ENCODE measurements at regions not wholly inside any gene's neighbourhood (a gene's known extent, or its start where the extent isn't known, plus 50 kb on each side); places are given as distances from the start of the nearest gene placed in this dataset.

GRCh38 chr1:188225975-188226374, 1397.2 kb downstream of the PLA2G4A start:
- no peaks in the 10 kb centered on the region for H3K4me1 ChIP-seq (ENCODE audit: control insufficient read depth in 1 of 2, insufficient read depth in 2 of 2, low read length in 2 of 2)
- H3K79me1 ChIP-seq (ENCODE audit: low read length), result no peaks in the 10 kb centered on the region
- no peak overlapping the region for H3K27ac ChIP-seq (ENCODE audit: low read depth, low read length)
- no peak overlapping the region for H2AK5ac ChIP-seq (ENCODE audit: low read length)
- WGBS (ENCODE audit: extremely low coverage, insufficient coverage, insufficient read length), result no CpG with 5 or more reads among the region's 1 CpG
- no peaks in the 10 kb centered on the region for H3K27me3 ChIP-seq (ENCODE audit: insufficient read depth, low read length)
- H3K18ac ChIP-seq (ENCODE audit: low read length), result no peak overlapping the region
- no peak overlapping the region for H2BK5ac ChIP-seq (ENCODE audit: low read depth, low read length, poor library complexity)
- no peak overlapping the region for H2BK12ac ChIP-seq (ENCODE audit: low read length)
- no peak overlapping the region for H3K9ac ChIP-seq (ENCODE audit: low read length)
- H2AFZ ChIP-seq (ENCODE audit: insufficient read depth, low read length, poor library complexity), result no peak overlapping the region
- DNase-seq, result no peak
- H3K79me2 ChIP-seq (ENCODE audit: control insufficient read depth, insufficient read depth, low read length, poor library complexity), result no peaks in the 10 kb centered on the region
- no peaks in the 10 kb centered on the region for H3K36me3 ChIP-seq (ENCODE audit: control insufficient read depth in 1 of 2, insufficient read depth in 2 of 2, low read length in 2 of 2)
- no peak overlapping the region for H3K4ac ChIP-seq (ENCODE audit: low read depth, low read length)
- no peak overlapping the region for H4K91ac ChIP-seq (ENCODE audit: low read depth, low read length)
- H3K23ac ChIP-seq (ENCODE audit: low read length), result no peak overlapping the region
- H3K9me3 ChIP-seq (ENCODE audit: insufficient read depth, low read depth, low read length), result peaks cover 2% of the 10 kb centered on the region
- no peak overlapping the region for H4K8ac ChIP-seq (ENCODE audit: low read depth, low read length)
- no peak overlapping the region for H3K14ac ChIP-seq (ENCODE audit: low read length)
- H2BK120ac ChIP-seq (ENCODE audit: insufficient read depth, low read length, poor library complexity), result no peak overlapping the region
- H4K12ac ChIP-seq (ENCODE audit: low read depth, low read length), result no peak overlapping the region
- H3K4me2 ChIP-seq (ENCODE audit: low read length), result no peak overlapping the region
- H3K4me3 ChIP-seq (ENCODE audit: low read depth, low read length), result no peak overlapping the region

DNA sequence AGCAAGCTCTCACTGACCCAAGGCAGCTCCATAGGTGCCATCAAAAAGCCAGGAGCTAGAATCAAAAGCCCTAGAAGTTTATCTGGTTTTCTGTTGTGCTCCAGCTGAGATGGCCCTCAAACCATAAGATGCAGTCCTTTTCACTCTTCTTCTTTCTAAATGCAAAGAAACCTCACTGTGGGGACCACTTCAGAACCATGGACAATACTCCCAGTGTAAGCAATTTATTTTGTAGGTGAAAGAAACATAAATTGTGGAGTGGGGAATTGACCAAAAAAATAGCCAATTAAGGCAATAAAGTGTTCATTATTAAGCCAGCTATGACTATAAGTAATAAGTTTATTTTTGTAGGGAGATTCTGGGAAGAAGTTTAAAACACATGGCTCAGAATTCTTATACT, 1399.9 kb downstream of the PLA2G4A start:
- no peak overlapping the region for H3K4ac ChIP-seq (ENCODE audit: low read depth, low read length)
- no peak overlapping the region for H2BK12ac ChIP-seq (ENCODE audit: low read length)
- peaks cover 2% of the 10 kb centered on the region for H3K9me3 ChIP-seq (ENCODE audit: insufficient read depth, low read depth, low read length)

DNA sequence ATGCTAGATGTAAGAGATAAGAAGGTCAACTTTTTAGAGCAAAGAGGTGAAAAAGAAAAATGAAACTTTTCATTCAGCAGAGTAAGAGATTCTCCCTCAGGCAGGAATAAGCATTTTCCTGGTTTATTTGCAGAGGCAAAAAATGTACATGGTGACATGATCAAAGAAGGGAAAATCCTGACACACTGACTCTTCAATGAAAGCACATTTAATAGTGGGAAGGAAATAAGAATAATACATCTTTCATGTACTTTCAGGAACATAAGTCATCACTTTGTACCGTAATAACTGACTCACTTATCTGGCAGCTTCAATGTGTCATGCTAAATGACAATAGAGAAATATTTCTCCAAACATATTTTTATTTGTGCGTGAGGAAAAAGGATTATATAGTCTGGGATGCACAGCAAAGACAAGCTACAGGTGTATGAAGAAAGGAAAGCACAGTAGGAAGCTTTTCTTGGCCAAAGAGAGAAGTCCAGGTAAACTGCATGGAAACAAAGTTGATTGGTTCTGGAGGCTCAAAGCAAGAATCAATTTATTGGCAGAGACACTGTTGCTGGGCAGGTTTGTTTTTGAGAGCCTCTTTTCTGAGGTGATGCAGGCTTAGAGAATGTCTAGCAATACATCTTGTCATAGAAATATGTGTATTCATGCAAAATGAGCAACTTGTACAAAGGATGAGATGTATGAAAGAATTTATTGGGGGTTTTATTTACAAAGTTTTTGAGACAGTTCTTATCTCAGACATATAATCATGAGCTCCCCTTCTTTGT, 1409.0 kb downstream of the PLA2G4A start:
- DNase-seq, result peak; percentile 3 to 57
- no CpG with 5 or more reads among the region's 2 CpGs for WGBS (ENCODE audit: extremely low coverage, insufficient coverage, insufficient read length)
- no peak overlapping the region for H4K91ac ChIP-seq (ENCODE audit: low read depth, low read length)

More for the DNA sequence above, 1399.9 kb downstream of the PLA2G4A start:
- Histone ChIP-seq H3K4me2 (ENCODE audit: low read length) (no peak overlapping the region), H3K18ac (ENCODE audit: low read length) (no peak overlapping the region), H3K79me2 (ENCODE audit: control insufficient read depth, insufficient read depth, low read length, poor library complexity) (no peaks in the 10 kb centered on the region), H2AFZ (ENCODE audit: insufficient read depth, low read length, poor library complexity) (no peak overlapping the region), H4K8ac (ENCODE audit: low read depth, low read length) (no peak overlapping the region), H3K27me3 (ENCODE audit: insufficient read depth, low read length) (no peaks in the 10 kb centered on the region), H2BK5ac (ENCODE audit: low read depth, low read length, poor library complexity) (no peak overlapping the region), H3K9ac (ENCODE audit: low read length) (no peak overlapping the region), H3K14ac (ENCODE audit: low read length) (no peak overlapping the region), H3K23ac (ENCODE audit: low read length) (no peak overlapping the region), H2AK5ac (ENCODE audit: low read length) (no peak overlapping the region), H3K36me3 (ENCODE audit: control insufficient read depth in 1 of 2, insufficient read depth in 2 of 2, low read length in 2 of 2) (no peaks in the 10 kb centered on the region), H4K12ac (ENCODE audit: low read depth, low read length) (no peak overlapping the region), H3K27ac (ENCODE audit: low read depth, low read length) (no peak overlapping the region), H3K79me1 (ENCODE audit: low read length) (no peaks in the 10 kb centered on the region), H4K91ac (ENCODE audit: low read depth, low read length) (no peak overlapping the region), H3K4me1 (ENCODE audit: control insufficient read depth in 1 of 2, insufficient read depth in 2 of 2, low read length in 2 of 2) (no peaks in the 10 kb centered on the region), H2BK120ac (ENCODE audit: insufficient read depth, low read length, poor library complexity) (no peak overlapping the region), H3K4me3 (ENCODE audit: low read depth, low read length) (no peak overlapping the region)
- DNase-seq, result no peak

DNA sequence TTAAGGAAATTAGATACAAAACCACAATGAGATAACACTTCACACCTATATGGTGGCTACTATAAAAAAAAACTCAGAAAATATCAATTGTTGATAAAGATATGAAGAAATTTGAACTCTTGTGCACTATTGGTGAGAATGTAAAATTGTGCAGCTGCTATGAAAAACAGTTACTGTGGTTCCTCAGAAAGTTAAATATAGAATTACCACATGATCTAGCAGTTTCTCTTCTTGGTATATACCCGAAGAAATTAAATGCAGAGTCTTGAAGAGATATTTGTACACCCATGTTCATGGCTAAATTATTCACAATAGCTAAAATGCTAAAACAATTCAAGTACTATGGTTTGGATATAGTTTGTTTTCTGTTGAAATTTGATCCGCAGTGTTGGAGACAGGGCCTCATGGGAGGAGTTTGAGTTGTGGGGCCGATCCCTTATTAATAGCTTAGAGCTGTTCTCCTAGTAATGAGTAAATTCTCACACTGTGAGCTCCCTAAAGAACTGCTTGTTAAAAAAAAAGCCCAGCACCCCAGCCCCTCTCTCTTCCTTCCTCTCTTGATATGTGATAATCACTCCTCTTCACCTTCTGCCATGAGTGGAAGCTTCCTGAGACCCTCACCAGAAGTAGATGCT, 1412.1 kb downstream of the PLA2G4A start:
- Histone ChIP-seq H3K4me2 (ENCODE audit: low read length) (no peak overlapping the region), H3K79me1 (ENCODE audit: low read length) (no peaks in the 10 kb centered on the region), H3K18ac (ENCODE audit: low read length) (no peak overlapping the region), H2AK5ac (ENCODE audit: low read length) (no peak overlapping the region), H3K36me3 (ENCODE audit: control insufficient read depth in 1 of 2, insufficient read depth in 2 of 2, low read length in 2 of 2) (no peaks in the 10 kb centered on the region), H2BK120ac (ENCODE audit: insufficient read depth, low read length, poor library complexity) (no peak overlapping the region), H2BK12ac (ENCODE audit: low read length) (no peak overlapping the region), H4K12ac (ENCODE audit: low read depth, low read length) (no peak overlapping the region), H3K4ac (ENCODE audit: low read depth, low read length) (no peak overlapping the region), H3K9me3 (ENCODE audit: insufficient read depth, low read depth, low read length) (no peaks in the 10 kb centered on the region), H3K9ac (ENCODE audit: low read length) (no peak overlapping the region), H2BK5ac (ENCODE audit: low read depth, low read length, poor library complexity) (no peak overlapping the region), H2AFZ (ENCODE audit: insufficient read depth, low read length, poor library complexity) (no peak overlapping the region), H4K8ac (ENCODE audit: low read depth, low read length) (no peak overlapping the region), H3K4me1 (ENCODE audit: control insufficient read depth in 1 of 2, insufficient read depth in 2 of 2, low read length in 2 of 2) (no peaks in the 10 kb centered on the region), H3K14ac (ENCODE audit: low read length) (no peak overlapping the region), H3K79me2 (ENCODE audit: control insufficient read depth, insufficient read depth, low read length, poor library complexity) (no peaks in the 10 kb centered on the region), H4K91ac (ENCODE audit: low read depth, low read length) (no peak overlapping the region), H3K23ac (ENCODE audit: low read length) (no peak overlapping the region), H3K4me3 (ENCODE audit: low read depth, low read length) (no peak overlapping the region), H3K27me3 (ENCODE audit: insufficient read depth, low read length) (no peaks in the 10 kb centered on the region), H3K27ac (ENCODE audit: low read depth, low read length) (no peak overlapping the region)
- WGBS (ENCODE audit: extremely low coverage, insufficient coverage, insufficient read length), result no CpG with 5 or more reads among the region's 3 CpGs
- no peak for DNase-seq

More for the DNA sequence above, 1409.0 kb downstream of the PLA2G4A start:
- no peak overlapping the region for H3K4me2 ChIP-seq (ENCODE audit: low read length)
- no peak overlapping the region for H3K4ac ChIP-seq (ENCODE audit: low read depth, low read length)
- no peaks in the 10 kb centered on the region for H3K27me3 ChIP-seq (ENCODE audit: insufficient read depth, low read length)
- no peak overlapping the region for H2AFZ ChIP-seq (ENCODE audit: insufficient read depth, low read length, poor library complexity)
- no peak overlapping the region for H2BK5ac ChIP-seq (ENCODE audit: low read depth, low read length, poor library complexity)
- no peak overlapping the region for H2BK12ac ChIP-seq (ENCODE audit: low read length)
- H3K9me3 ChIP-seq (ENCODE audit: insufficient read depth, low read depth, low read length), result no peaks in the 10 kb centered on the region
- no peaks in the 10 kb centered on the region for H3K79me1 ChIP-seq (ENCODE audit: low read length)
- no peaks in the 10 kb centered on the region for H3K79me2 ChIP-seq (ENCODE audit: control insufficient read depth, insufficient read depth, low read length, poor library complexity)
- no peak overlapping the region for H3K27ac ChIP-seq (ENCODE audit: low read depth, low read length)
- H3K4me1 ChIP-seq (ENCODE audit: control insufficient read depth in 1 of 2, insufficient read depth in 2 of 2, low read length in 2 of 2), result no peaks in the 10 kb centered on the region
- no peak overlapping the region for H2BK120ac ChIP-seq (ENCODE audit: insufficient read depth, low read length, poor library complexity)
- no peak overlapping the region for H2AK5ac ChIP-seq (ENCODE audit: low read length)
- H3K4me3 ChIP-seq (ENCODE audit: low read depth, low read length), result no peak overlapping the region
- no peak overlapping the region for H3K18ac ChIP-seq (ENCODE audit: low read length)
- H3K14ac ChIP-seq (ENCODE audit: low read length), result no peak overlapping the region
- H4K12ac ChIP-seq (ENCODE audit: low read depth, low read length), result no peak overlapping the region
- H3K23ac ChIP-seq (ENCODE audit: low read length), result no peak overlapping the region
- no peak overlapping the region for H4K8ac ChIP-seq (ENCODE audit: low read depth, low read length)
- no peak overlapping the region for H3K9ac ChIP-seq (ENCODE audit: low read length)
- no peaks in the 10 kb centered on the region for H3K36me3 ChIP-seq (ENCODE audit: control insufficient read depth in 1 of 2, insufficient read depth in 2 of 2, low read length in 2 of 2)

Data from trophoblast cell (in vitro differentiated cells and primary cell).